OCI-LY1 (cell line): ENCODE measurements at regions not wholly inside any gene's neighbourhood (a gene's known extent, or its start where the extent isn't known, plus 50 kb on each side); places are given as distances from the start of the nearest gene placed in this dataset.

Experiments used
- H2AFZ ChIP-seq: fragments of 200-600 bp; sonication (generic), shearing (Covaris generic); 2 replicates; pipeline ENCODE4 v1.6.0; 2014; ENCODE audit warnings: antibody characterized with exemption, mild to moderate bottlenecking, low read length
- H3F3A ChIP-seq: fragments of 200-600 bp; sonication (generic), shearing (Covaris generic); 2 replicates; pipeline ENCODE4 v1.6.0; 2014; ENCODE audit warnings: mild to moderate bottlenecking, antibody characterized with exemption, low read length, moderate library complexity; ENCODE audit not compliant: insufficient read depth
- H3K27ac ChIP-seq: fragments of 200-600 bp; sonication (generic); 2 replicates; pipeline ENCODE4 v1.5.1; 2014; ENCODE audit warnings: low read length, mixed run types, mild to moderate bottlenecking, low read depth; ENCODE audit not compliant: poor library complexity, severe bottlenecking
- H3K27me3 ChIP-seq: fragments of 200-600 bp; sonication (generic); 2 replicates; pipeline ENCODE4 v1.6.0; 2014; ENCODE audit warnings: antibody characterized with exemption, mild to moderate bottlenecking, low read length, moderate library complexity; ENCODE audit not compliant: insufficient read depth
- H3K36me3 ChIP-seq: fragments of 200-600 bp; sonication (generic); 2 replicates; pipeline ENCODE4 v1.6.1; 2014; ENCODE audit warnings: mild to moderate bottlenecking, antibody characterized with exemption, low read length, moderate library complexity, mixed read lengths; ENCODE audit not compliant: insufficient read depth
- H3K4me1 ChIP-seq: fragments of 200-600 bp; sonication (generic); 2 replicates; pipeline ENCODE4 v1.5.1; 2014; ENCODE audit warnings: mild to moderate bottlenecking, low read length, moderate library complexity; ENCODE audit not compliant: insufficient read depth, severe bottlenecking
- H3K4me2 ChIP-seq: fragments of 200-600 bp; sonication (generic), shearing (Covaris generic); 2 replicates; pipeline ENCODE4 v1.6.1; 2014; ENCODE audit warnings: low read length
- H3K4me3 ChIP-seq: fragments of 200-600 bp; sonication (generic); 2 replicates; pipeline ENCODE4 v1.5.1; 2014; ENCODE audit warnings: low read length, low read depth, mild to moderate bottlenecking, mixed read lengths; ENCODE audit not compliant: poor library complexity, severe bottlenecking
- H3K79me2 ChIP-seq: fragments of 200-600 bp; shearing (Covaris generic); 2 replicates; pipeline ENCODE4 v1.6.1; 2016; ENCODE audit warnings: mixed run types, low read length, mixed read lengths; ENCODE audit not compliant: insufficient read depth
- H3K9ac ChIP-seq: fragments of 200-600 bp; sonication (generic), shearing (Covaris generic); 2 replicates; pipeline ENCODE4 v1.6.1; 2014; ENCODE audit warnings: mild to moderate bottlenecking, low read length, mixed read lengths
- H3K9me2 ChIP-seq: fragments of 200-600 bp; sonication (generic), shearing (Covaris generic); 2 replicates; pipeline ENCODE4 v1.6.1; 2014; ENCODE audit warnings: low read depth, mild to moderate bottlenecking, low read length, mixed read lengths
- H3K9me3 ChIP-seq: fragments of 200-600 bp; shearing (Covaris generic); 2 replicates; pipeline ENCODE4 v1.6.1; 2014; ENCODE audit warnings: low read length, mixed read lengths
- H4K20me1 ChIP-seq: fragments of 200-600 bp; sonication (generic), shearing (Covaris generic); 2 replicates; pipeline ENCODE4 v1.6.0; 2016; ENCODE audit warnings: mild to moderate bottlenecking, low read length; ENCODE audit not compliant: insufficient read depth
- EZH2 ChIP-seq: fragments of 200-600 bp; sonication (generic), shearing (Covaris generic); IDR thresholded peaks from 2 replicates; pipeline ENCODE4 v1.8.0; 2017; ENCODE audit warnings: borderline replicate concordance, mixed run types, mild to moderate bottlenecking, antibody characterized with exemption, low read length, moderate library complexity, mixed read lengths
- TF ChIP-seq, protein P1 (sequence below): fragments of 200-600 bp; sonication (generic), shearing (Covaris generic); IDR thresholded peaks from 2 replicates; pipeline ENCODE4 v1.5.1; 2017; ENCODE audit warnings: mild to moderate bottlenecking, antibody characterized with exemption, low read length, moderate library complexity, mixed read lengths

DNA sequence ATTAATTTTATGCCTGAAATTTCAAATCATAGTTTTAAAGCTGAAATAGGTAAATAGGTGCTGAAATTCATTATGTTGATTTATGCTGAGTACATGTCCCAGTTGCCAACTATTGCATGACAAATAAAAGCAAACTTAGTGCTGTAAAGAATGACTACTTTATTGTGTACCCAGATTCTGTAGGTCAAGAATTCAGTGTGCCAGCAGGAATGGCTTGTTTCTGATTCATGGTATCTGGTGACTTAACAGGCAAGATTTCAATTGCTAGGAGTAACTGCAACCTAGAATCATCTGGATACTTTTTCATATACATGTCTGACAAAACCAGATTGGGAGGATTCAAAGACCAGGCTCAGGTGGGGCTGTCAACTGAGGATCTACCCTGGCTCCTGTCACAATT, 678.4 kb upstream of the ADAMTS5 start:
- Histone ChIP-seq H3K9me2 (no peaks in the 10 kb centered on the region), H2AFZ (no peak overlapping the region), H3F3A (no peaks in the 10 kb centered on the region), H3K36me3 (no peaks in the 10 kb centered on the region), H3K4me1 (no peaks in the 10 kb centered on the region), H3K4me2 (no peak overlapping the region), H4K20me1 (no peaks in the 10 kb centered on the region), H3K79me2 (no peaks in the 10 kb centered on the region), H3K27me3 (no peaks in the 10 kb centered on the region), H3K27ac (no peak overlapping the region), H3K9me3 (no peaks in the 10 kb centered on the region), H3K4me3 (no peak overlapping the region), H3K9ac (no peak overlapping the region)
- TF ChIP-seq EZH2, result no peak
- TF ChIP-seq, protein P1, sequence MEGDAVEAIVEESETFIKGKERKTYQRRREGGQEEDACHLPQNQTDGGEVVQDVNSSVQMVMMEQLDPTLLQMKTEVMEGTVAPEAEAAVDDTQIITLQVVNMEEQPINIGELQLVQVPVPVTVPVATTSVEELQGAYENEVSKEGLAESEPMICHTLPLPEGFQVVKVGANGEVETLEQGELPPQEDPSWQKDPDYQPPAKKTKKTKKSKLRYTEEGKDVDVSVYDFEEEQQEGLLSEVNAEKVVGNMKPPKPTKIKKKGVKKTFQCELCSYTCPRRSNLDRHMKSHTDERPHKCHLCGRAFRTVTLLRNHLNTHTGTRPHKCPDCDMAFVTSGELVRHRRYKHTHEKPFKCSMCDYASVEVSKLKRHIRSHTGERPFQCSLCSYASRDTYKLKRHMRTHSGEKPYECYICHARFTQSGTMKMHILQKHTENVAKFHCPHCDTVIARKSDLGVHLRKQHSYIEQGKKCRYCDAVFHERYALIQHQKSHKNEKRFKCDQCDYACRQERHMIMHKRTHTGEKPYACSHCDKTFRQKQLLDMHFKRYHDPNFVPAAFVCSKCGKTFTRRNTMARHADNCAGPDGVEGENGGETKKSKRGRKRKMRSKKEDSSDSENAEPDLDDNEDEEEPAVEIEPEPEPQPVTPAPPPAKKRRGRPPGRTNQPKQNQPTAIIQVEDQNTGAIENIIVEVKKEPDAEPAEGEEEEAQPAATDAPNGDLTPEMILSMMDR, result no peak

DNA sequence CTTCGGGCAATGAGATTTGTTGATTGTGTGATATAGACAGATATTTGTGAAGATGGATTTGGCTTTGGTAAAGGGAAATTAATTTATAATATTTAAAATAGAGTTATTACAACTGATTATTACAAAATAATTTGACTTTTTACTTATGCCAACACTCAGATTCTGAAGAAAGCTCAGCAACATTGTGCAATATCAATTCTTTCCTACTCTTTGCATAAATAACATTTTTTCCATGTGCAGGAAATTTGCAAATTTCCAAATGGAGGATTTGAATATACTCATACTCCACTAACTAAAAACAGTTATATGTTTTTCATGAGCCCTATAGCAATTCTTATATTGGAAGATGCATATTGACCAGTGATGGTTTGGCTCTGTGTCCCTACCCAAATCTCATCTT, 676.4 kb upstream of the ADAMTS5 start:
- Histone ChIP-seq H3K27ac (no peak overlapping the region), H3K9me3 (no peaks in the 10 kb centered on the region), H3K4me1 (no peaks in the 10 kb centered on the region), H3K4me2 (no peak overlapping the region), H3K79me2 (no peaks in the 10 kb centered on the region), H3K27me3 (no peaks in the 10 kb centered on the region), H3K36me3 (no peaks in the 10 kb centered on the region), H2AFZ (no peak overlapping the region), H4K20me1 (no peaks in the 10 kb centered on the region), H3K9me2 (no peaks in the 10 kb centered on the region), H3F3A (no peaks in the 10 kb centered on the region), H3K4me3 (no peak overlapping the region), H3K9ac (no peak overlapping the region)
- no peak for TF ChIP-seq EZH2

- no peak overlapping the region for H3K4me2 ChIP-seq
- no peaks in the 10 kb centered on the region for H3K36me3 ChIP-seq
- TF ChIP-seq EZH2, result no peak
- TF ChIP-seq, protein P1, result no peak
- H3K9ac ChIP-seq, result no peak overlapping the region
- no peaks in the 10 kb centered on the region for H3K27me3 ChIP-seq
- H3K4me3 ChIP-seq, result no peak overlapping the region
- H3K9me3 ChIP-seq, result no peaks in the 10 kb centered on the region
- H3F3A ChIP-seq, result no peaks in the 10 kb centered on the region
- no peaks in the 10 kb centered on the region for H3K4me1 ChIP-seq
- no peaks in the 10 kb centered on the region for H4K20me1 ChIP-seq
- H2AFZ ChIP-seq, result no peak overlapping the region
- H3K9me2 ChIP-seq, result no peaks in the 10 kb centered on the region
- H3K27ac ChIP-seq, result no peak overlapping the region
- H3K79me2 ChIP-seq, result no peaks in the 10 kb centered on the region
Measured at GRCh38 chr21:27639286-27639685, 672.4 kb upstream of the ADAMTS5 start.

DNA sequence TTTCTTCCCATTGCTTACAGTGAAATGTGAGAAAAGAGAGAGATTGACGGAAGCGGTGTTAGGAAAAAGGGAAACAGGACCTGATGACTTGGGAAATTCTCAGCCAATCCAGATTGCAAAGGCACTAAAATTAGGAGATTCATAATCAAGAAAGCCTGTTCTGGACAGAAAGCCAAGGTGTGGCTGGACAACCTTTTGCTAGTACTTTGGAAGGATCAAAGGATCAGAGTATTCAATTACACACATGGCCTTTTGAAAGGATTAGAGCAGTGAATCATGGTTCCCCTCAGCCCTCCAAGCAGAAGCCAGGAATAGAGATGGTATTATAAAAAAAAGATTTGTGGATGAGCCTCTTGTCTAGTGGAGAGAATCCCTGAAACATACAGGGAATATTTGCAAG, 669.8 kb upstream of the ADAMTS5 start:
- Histone ChIP-seq H3F3A (no peaks in the 10 kb centered on the region), H3K4me3 (no peak overlapping the region), H3K27ac (no peak overlapping the region), H3K4me1 (no peaks in the 10 kb centered on the region), H3K9me3 (no peaks in the 10 kb centered on the region), H3K79me2 (no peaks in the 10 kb centered on the region), H2AFZ (no peak overlapping the region), H3K27me3 (no peaks in the 10 kb centered on the region), H3K4me2 (no peak overlapping the region), H4K20me1 (no peaks in the 10 kb centered on the region), H3K36me3 (no peaks in the 10 kb centered on the region), H3K9ac (no peak overlapping the region), H3K9me2 (no peaks in the 10 kb centered on the region)
- TF ChIP-seq, protein P1, result no peak
- no peak for TF ChIP-seq EZH2
